Suprapubic skin (tissue), 3 donors: ENCODE measurements at regions not wholly inside any gene's neighbourhood (a gene's known extent, or its start where the extent isn't known, plus 50 kb on each side); places are given as distances from the start of the nearest gene placed in this dataset.

Source experiments
- POLR2AphosphoS5 ChIP-seq, 3 donors: sonication (generic); formaldehyde crosslinking; IDR thresholded peaks; one replicate each; pipeline ENCODE4 v1.6.1; 2017; ENCODE audit warnings: antibody characterized with exemption in 3 of 3
- TF ChIP-seq, protein P1 (sequence below), 2 donors: fragments of 200-600 bp in 1 of 2; fragments of 450-650 bp in 1 of 2; sonication (generic) in 1 of 2; IDR thresholded peaks; one replicate each; pipeline ENCODE4 v1.5.1; 2016 to 2019; ENCODE audit warnings: antibody characterized with exemption in 2 of 2, mild to moderate bottlenecking in 1 of 2, moderate library complexity in 1 of 2

DNA sequence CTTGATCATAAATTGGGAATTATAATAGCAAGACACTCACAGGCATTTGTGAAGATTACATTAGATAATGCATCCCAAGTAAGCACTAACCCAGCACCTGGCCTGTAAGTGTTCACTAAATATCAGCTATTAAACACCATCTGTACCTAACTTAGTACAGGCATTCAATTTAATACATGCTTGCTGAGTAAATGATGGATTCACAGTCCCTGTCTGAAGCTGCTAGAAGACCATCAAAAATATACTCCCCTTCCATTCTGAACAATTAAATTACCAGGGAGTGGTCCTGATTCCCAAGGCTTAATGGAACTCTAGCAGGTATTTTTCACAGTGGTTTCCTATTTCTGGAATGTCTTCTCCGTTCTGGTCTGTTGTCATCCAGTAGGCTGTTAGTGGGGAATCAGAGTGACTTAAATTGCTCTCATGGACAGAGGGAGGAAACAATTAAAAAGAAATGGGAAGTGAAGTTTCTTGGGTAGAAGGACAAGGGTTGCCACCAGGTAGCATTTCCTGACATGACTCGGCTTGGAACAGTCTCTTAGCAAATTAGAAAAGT is 233.9 kb downstream of the PTTG2 start:
- TF ChIP-seq, protein P1, sequence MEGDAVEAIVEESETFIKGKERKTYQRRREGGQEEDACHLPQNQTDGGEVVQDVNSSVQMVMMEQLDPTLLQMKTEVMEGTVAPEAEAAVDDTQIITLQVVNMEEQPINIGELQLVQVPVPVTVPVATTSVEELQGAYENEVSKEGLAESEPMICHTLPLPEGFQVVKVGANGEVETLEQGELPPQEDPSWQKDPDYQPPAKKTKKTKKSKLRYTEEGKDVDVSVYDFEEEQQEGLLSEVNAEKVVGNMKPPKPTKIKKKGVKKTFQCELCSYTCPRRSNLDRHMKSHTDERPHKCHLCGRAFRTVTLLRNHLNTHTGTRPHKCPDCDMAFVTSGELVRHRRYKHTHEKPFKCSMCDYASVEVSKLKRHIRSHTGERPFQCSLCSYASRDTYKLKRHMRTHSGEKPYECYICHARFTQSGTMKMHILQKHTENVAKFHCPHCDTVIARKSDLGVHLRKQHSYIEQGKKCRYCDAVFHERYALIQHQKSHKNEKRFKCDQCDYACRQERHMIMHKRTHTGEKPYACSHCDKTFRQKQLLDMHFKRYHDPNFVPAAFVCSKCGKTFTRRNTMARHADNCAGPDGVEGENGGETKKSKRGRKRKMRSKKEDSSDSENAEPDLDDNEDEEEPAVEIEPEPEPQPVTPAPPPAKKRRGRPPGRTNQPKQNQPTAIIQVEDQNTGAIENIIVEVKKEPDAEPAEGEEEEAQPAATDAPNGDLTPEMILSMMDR (IDR thresholded peaks at IDR 0.05), result no peak
- no peak for TF ChIP-seq POLR2AphosphoS5 (IDR thresholded peaks at IDR 0.05)
